Cerebellar cortex (tissue), 1 donor: ENCODE measurements at regions not wholly inside any gene's neighbourhood (a gene's known extent, or its start where the extent isn't known, plus 50 kb on each side); places are given as distances from the start of the nearest gene placed in this dataset.
A peak's percentile ranks its signal among the peaks of the same experiment; 100 is the strongest.

Source experiments
- DNase-seq: peaks from one replicate; pipeline ENCODE4 v3.0.0-alpha.2; 2015; ENCODE audit warnings: low spot score

GRCh38 chr6:126148853-126149252, 162.5 kb downstream of the TRMT11 start:
- DNase-seq, result no peak

- no peak for DNase-seq
Measured at GRCh38 chr6:126152372-126152745, 166.0 kb downstream of the TRMT11 start.

- DNase-seq, result no peak
Measured at GRCh38 chr6:126153661-126154060, 167.3 kb downstream of the TRMT11 start.

GRCh38 chr6:126156973-126157372, 170.6 kb downstream of the TRMT11 start:
- no peak for DNase-seq

- no peak for DNase-seq
Measured at GRCh38 chr6:126167726-126168125, 172.2 kb upstream of the CENPW start.

- DNase-seq, result no peak
Measured at GRCh38 chr6:126170433-126170832, 169.5 kb upstream of the CENPW start.

- peak; percentile 5 for DNase-seq
Measured at GRCh38 chr6:126170978-126171382, 168.9 kb upstream of the CENPW start.

GRCh38 chr6:126172131-126172530, 167.8 kb upstream of the CENPW start:
- peak; percentile 70 for DNase-seq

- no peak for DNase-seq
Measured at GRCh38 chr6:126173265-126173664, 166.7 kb upstream of the CENPW start.

- no peak for DNase-seq
Measured at GRCh38 chr6:126174697-126175096, 165.2 kb upstream of the CENPW start.

- DNase-seq, result no peak
Measured at GRCh38 chr6:126175251-126175650, 164.7 kb upstream of the CENPW start.

GRCh38 chr6:126176282-126176681, 163.6 kb upstream of the CENPW start:
- peak; percentile 21 for DNase-seq

GRCh38 chr6:126180585-126180984, 159.3 kb upstream of the CENPW start:
- no peak for DNase-seq

GRCh38 chr6:126181173-126181741, 158.7 kb upstream of the CENPW start:
- no peak for DNase-seq

- DNase-seq, result no peak
Measured at GRCh38 chr6:126181890-126182289, 158.0 kb upstream of the CENPW start.

- no peak for DNase-seq
Measured at GRCh38 chr6:126182650-126183311, 157.1 kb upstream of the CENPW start.

- no peak for DNase-seq
Measured at GRCh38 chr6:126185774-126186173, 154.1 kb upstream of the CENPW start.

- DNase-seq, result no peak
Measured at GRCh38 chr6:126188279-126188909, 151.5 kb upstream of the CENPW start.

- no peak for DNase-seq
Measured at GRCh38 chr6:126195625-126196236, 144.2 kb upstream of the CENPW start.

- DNase-seq, result no peak
Measured at GRCh38 chr6:126198631-126199030, 141.3 kb upstream of the CENPW start.

- DNase-seq, result no peak
Measured at GRCh38 chr6:126199466-126199865, 140.4 kb upstream of the CENPW start.

- no peak for DNase-seq
Measured at GRCh38 chr6:126202707-126203106, 137.2 kb upstream of the CENPW start.

- no peak for DNase-seq
Measured at GRCh38 chr6:126204126-126204525, 135.8 kb upstream of the CENPW start.
